ENCODE measurements at regions not wholly inside any gene's neighbourhood (a gene's known extent, or its start where the extent isn't known, plus 50 kb on each side); places are given as distances from the start of the nearest gene placed in this dataset.
"Not testable (repeated sequence)": the region's sequence is repeated elsewhere in the genome, so short reads cannot be mapped to it uniquely, and the experiment has no call there.

- no peak for DNase-seq (ENCODE audit: low read depth)
- TF ChIP-seq, protein P1, sequence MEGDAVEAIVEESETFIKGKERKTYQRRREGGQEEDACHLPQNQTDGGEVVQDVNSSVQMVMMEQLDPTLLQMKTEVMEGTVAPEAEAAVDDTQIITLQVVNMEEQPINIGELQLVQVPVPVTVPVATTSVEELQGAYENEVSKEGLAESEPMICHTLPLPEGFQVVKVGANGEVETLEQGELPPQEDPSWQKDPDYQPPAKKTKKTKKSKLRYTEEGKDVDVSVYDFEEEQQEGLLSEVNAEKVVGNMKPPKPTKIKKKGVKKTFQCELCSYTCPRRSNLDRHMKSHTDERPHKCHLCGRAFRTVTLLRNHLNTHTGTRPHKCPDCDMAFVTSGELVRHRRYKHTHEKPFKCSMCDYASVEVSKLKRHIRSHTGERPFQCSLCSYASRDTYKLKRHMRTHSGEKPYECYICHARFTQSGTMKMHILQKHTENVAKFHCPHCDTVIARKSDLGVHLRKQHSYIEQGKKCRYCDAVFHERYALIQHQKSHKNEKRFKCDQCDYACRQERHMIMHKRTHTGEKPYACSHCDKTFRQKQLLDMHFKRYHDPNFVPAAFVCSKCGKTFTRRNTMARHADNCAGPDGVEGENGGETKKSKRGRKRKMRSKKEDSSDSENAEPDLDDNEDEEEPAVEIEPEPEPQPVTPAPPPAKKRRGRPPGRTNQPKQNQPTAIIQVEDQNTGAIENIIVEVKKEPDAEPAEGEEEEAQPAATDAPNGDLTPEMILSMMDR (IDR thresholded peaks at IDR 0.05; ENCODE audit: insufficient read depth, low read depth, low read length, missing control alignments): no peak
- H3K4me3 ChIP-seq (ENCODE audit: low read depth, low read length): no peak overlapping the region
Measured at GRCh38 chr6:120392941-120393340, 941.3 kb downstream of the TBC1D32 start.

GRCh38 chr6:120384671-120385070 is 949.6 kb downstream of the TBC1D32 start:
- DNase-seq (ENCODE audit: low read depth): no peak
- H3K4me3 ChIP-seq (ENCODE audit: low read depth, low read length): no peak overlapping the region
- TF ChIP-seq, protein P1 (IDR thresholded peaks at IDR 0.05; ENCODE audit: insufficient read depth, low read depth, low read length, missing control alignments): no peak

GRCh38 chr6:120383681-120384080 is 950.6 kb downstream of the TBC1D32 start:
- DNase-seq (ENCODE audit: low read depth): no peak
- no peak overlapping the region for H3K4me3 ChIP-seq (ENCODE audit: low read depth, low read length)
- TF ChIP-seq, protein P1 (IDR thresholded peaks at IDR 0.05; ENCODE audit: insufficient read depth, low read depth, low read length, missing control alignments): no peak

- H3K4me3 ChIP-seq (ENCODE audit: low read depth, low read length): no peak overlapping the region
- peak; percentile 44 for DNase-seq (ENCODE audit: low read depth)
- TF ChIP-seq, protein P1 (IDR thresholded peaks at IDR 0.05; ENCODE audit: insufficient read depth, low read depth, low read length, missing control alignments): peak; percentile 39
Measured at GRCh38 chr6:120378582-120379220, 955.6 kb downstream of the TBC1D32 start.

- TF ChIP-seq, protein P1 (IDR thresholded peaks at IDR 0.05; ENCODE audit: insufficient read depth, low read depth, low read length, missing control alignments): no peak
- no peak overlapping the region for H3K4me3 ChIP-seq (ENCODE audit: low read depth, low read length)
- no peak for DNase-seq (ENCODE audit: low read depth)
Measured at GRCh38 chr6:120373185-120373584, 961.1 kb downstream of the TBC1D32 start.

DNA sequence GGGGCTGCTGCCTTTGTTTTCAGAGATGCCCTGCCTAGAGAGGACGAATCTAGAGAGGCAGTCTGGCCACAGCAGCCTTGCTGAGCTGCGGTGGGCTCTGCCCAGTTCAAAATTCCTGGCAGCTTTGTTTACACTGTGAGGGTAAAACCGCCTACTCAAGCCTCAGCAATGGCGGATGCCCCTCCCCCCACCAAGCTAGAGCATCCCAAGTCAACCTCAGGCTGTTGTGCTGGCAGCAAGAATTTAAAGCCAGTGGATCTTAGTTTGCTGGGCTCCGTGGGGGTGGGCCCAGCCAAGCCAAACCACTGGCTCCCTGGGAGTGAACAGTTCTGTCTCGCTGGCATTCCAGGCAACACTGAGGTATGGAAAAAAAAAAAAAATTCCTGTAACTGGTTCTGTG is 970.9 kb downstream of the TBC1D32 start:
- no peak for DNase-seq (ENCODE audit: low read depth)
- H3K4me3 ChIP-seq (ENCODE audit: low read depth, low read length): no peak overlapping the region
- TF ChIP-seq, protein P1 (IDR thresholded peaks at IDR 0.05; ENCODE audit: insufficient read depth, low read depth, low read length, missing control alignments): no peak

DNA sequence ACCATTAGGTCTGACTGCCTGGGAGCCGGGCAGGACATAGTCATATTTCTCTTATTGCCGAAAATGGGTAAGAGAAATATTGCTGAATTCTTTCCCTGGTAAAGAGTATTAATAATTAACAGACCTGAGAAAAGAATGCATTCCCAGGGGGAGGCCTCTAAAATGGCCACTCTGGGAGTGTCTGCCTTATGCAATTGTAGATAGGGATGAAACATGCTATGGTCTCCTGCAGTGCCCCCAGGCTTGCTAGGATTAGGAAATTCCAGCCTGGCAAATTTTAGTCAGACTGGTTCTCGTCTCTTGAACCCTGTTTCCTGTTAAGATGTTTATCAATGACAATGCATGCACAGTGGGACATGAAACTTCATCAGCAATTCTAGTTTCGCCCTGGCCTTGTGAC is 975.7 kb downstream of the TBC1D32 start:
- DNase-seq (ENCODE audit: low read depth); H3K4me3 ChIP-seq (ENCODE audit: low read depth, low read length): not testable (repeated sequence)

All from GM12865 (cell line).